C4-2B (cell line): ENCODE measurements at regions not wholly inside any gene's neighbourhood (a gene's known extent, or its start where the extent isn't known, plus 50 kb on each side); places are given as distances from the start of the nearest gene placed in this dataset.

Experiments
- H3K27ac ChIP-seq: fragments of 450-650 bp; 2 replicates; pipeline ENCODE4 v1.5.1; 2017
- ZFX ChIP-seq: fragments of 450-650 bp; IDR thresholded peaks from 2 replicates; pipeline ENCODE4 v1.6.1; 2017
- TF ChIP-seq, protein P1 (sequence below): fragments of 450-650 bp; conservative IDR thresholded peaks from 2 replicates; pipeline ENCODE4 v1.5.1; 2017; ENCODE audit warnings: mild to moderate bottlenecking

DNA sequence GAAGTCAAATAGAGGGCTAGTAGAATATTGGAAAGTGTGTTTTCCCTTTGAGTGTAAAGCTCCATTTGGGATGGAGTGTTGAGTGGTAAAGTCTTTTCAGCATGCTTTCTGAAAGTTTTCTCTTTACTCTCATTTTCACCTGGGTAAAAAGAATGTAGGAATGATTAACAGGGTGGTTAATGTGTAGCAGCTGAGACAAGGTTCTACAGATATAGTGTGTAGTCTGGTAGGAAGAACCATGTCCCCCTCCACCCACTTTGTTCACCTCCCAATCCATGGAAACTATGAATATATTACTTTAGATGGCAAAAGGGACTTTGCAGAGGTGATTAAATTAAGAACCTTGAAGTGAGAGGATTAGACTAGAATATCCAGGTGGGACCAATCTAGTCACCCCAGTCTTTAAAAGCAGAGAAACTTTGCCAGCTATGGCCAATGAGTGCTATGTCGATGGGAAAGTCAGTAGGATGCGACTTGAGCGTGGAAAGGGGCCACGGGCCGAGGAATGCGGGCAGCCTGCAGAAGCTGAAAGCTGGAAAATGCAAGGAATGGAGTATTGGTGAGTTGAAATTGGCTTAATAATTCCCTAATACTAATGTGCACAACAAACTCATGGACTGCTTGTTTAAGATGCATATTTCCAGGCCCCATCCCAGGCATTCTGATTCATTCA lies 166.3 kb upstream of the AHR start:
- no peak overlapping the region for H3K27ac ChIP-seq
- no peak for TF ChIP-seq ZFX
- TF ChIP-seq, protein P1, sequence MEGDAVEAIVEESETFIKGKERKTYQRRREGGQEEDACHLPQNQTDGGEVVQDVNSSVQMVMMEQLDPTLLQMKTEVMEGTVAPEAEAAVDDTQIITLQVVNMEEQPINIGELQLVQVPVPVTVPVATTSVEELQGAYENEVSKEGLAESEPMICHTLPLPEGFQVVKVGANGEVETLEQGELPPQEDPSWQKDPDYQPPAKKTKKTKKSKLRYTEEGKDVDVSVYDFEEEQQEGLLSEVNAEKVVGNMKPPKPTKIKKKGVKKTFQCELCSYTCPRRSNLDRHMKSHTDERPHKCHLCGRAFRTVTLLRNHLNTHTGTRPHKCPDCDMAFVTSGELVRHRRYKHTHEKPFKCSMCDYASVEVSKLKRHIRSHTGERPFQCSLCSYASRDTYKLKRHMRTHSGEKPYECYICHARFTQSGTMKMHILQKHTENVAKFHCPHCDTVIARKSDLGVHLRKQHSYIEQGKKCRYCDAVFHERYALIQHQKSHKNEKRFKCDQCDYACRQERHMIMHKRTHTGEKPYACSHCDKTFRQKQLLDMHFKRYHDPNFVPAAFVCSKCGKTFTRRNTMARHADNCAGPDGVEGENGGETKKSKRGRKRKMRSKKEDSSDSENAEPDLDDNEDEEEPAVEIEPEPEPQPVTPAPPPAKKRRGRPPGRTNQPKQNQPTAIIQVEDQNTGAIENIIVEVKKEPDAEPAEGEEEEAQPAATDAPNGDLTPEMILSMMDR = no peak

DNA sequence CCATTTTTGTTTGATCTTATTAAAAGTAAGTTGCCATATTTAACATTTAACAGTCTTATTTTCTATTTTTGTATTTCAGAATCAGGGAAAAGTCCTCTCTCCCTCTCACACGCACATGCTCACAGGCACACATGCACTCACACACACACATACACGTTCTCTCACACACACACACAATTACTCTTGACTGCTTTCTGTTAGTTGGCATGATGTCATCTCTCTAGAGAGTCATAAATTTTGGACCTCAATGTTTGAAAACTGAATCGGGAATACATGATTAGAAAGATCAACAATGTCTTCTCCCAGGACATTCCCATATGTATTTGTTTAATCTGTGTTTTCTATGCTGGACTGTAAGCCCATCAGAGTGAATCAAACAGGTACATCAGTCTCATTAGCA lies 165.7 kb upstream of the AHR start:
- TF ChIP-seq, protein P1 = no peak
- TF ChIP-seq ZFX = no peak
- no peak overlapping the region for H3K27ac ChIP-seq

DNA sequence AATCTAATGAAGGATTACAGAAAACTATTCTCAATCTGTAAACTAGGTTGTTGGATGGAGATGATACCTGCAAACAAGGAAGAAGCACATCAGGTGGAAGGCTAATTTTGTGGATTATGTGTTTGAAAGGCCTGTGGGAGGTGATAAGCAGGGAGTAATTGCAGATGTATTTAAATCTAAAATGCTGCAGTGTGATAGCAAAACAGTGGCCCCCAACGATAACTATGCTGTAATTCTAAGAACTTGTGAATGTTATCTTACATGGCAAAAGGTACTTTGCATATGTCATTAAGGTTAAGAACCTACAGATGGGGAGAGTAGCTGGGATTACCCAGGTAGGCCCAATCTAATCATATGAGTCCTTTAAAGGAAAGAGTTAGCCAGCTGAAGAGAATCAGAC lies 164.5 kb upstream of the AHR start:
- no peak overlapping the region for H3K27ac ChIP-seq
- TF ChIP-seq ZFX = no peak
- TF ChIP-seq, protein P1 = no peak

GRCh38 chr7:17134786-17135185 lies 163.7 kb upstream of the AHR start:
- H3K27ac ChIP-seq = no peak overlapping the region

GRCh38 chr7:17136126-17136525 lies 162.3 kb upstream of the AHR start:
- no peak overlapping the region for H3K27ac ChIP-seq
- TF ChIP-seq ZFX = no peak
- TF ChIP-seq, protein P1 = no peak

More at GRCh38 chr7:17134786-17135185, 163.7 kb upstream of the AHR start:
- no peak for TF ChIP-seq ZFX
- TF ChIP-seq, protein P1 = no peak

- TF ChIP-seq, protein P1 = no peak
- no peak for TF ChIP-seq ZFX
- no peak overlapping the region for H3K27ac ChIP-seq
Measured at GRCh38 chr7:17139081-17139480, 159.4 kb upstream of the AHR start.

GRCh38 chr7:17140406-17140805 lies 158.0 kb upstream of the AHR start:
- H3K27ac ChIP-seq = no peak overlapping the region
- TF ChIP-seq, protein P1 = no peak
- TF ChIP-seq ZFX = no peak
